Right renal pelvis (tissue), 4 donors: ENCODE measurements at regions not wholly inside any gene's neighbourhood (a gene's known extent, or its start where the extent isn't known, plus 50 kb on each side); places are given as distances from the start of the nearest gene placed in this dataset.
"Not testable (repeated sequence)": the region's sequence is repeated elsewhere in the genome, so short reads cannot be mapped to it uniquely, and the experiment has no call there.

ENCODE experiments used
- DNase-seq, 4 donors: peaks; one replicate each; pipeline ENCODE4 v3.0.0-alpha.2; 2013; ENCODE audit warnings: low read depth in 4 of 4, low spot score in 3 of 4, missing footprints in 1 of 4

GRCh38 chr18:60067426-60068210 lies 167.8 kb downstream of the PMAIP1 start:
- no peak for DNase-seq

- no peak for DNase-seq
These were observed 166.6 kb downstream of the PMAIP1 start for GRCh38 chr18:60066219-60066975.

- no peak for DNase-seq
These were observed 164.5 kb downstream of the PMAIP1 start for GRCh38 chr18:60064271-60064670.

- not testable (repeated sequence) for DNase-seq
These were observed 163.0 kb downstream of the PMAIP1 start for GRCh38 chr18:60062831-60063230.

GRCh38 chr18:60062396-60062795 lies 162.6 kb downstream of the PMAIP1 start:
- no peak for DNase-seq

GRCh38 chr18:60060578-60060977 lies 160.8 kb downstream of the PMAIP1 start:
- DNase-seq = no peak

- DNase-seq = no peak
These were observed 160.2 kb downstream of the PMAIP1 start for GRCh38 chr18:60060026-60060425.

GRCh38 chr18:60059216-60059615 lies 159.4 kb downstream of the PMAIP1 start:
- DNase-seq = no peak

- DNase-seq = no peak
These were observed 154.0 kb downstream of the PMAIP1 start for GRCh38 chr18:60053747-60054304.

GRCh38 chr18:60050821-60051220 lies 151.0 kb downstream of the PMAIP1 start:
- no peak for DNase-seq

GRCh38 chr18:60049172-60049571 lies 149.4 kb downstream of the PMAIP1 start:
- DNase-seq = no peak

GRCh38 chr18:60047556-60047955 lies 147.8 kb downstream of the PMAIP1 start:
- no peak for DNase-seq

GRCh38 chr18:60044290-60045006 lies 144.7 kb downstream of the PMAIP1 start:
- DNase-seq = no peak

- DNase-seq = no peak
These were observed 141.2 kb downstream of the PMAIP1 start for GRCh38 chr18:60040971-60041370.

- DNase-seq = no peak
These were observed 138.9 kb downstream of the PMAIP1 start for GRCh38 chr18:60038731-60039130.

- no peak for DNase-seq
These were observed 127.6 kb downstream of the PMAIP1 start for GRCh38 chr18:60027397-60027796.

GRCh38 chr18:60024857-60025256 lies 125.1 kb downstream of the PMAIP1 start:
- DNase-seq = no peak

- no peak for DNase-seq
These were observed 124.5 kb downstream of the PMAIP1 start for GRCh38 chr18:60024345-60024744.

- DNase-seq = no peak
These were observed 123.0 kb downstream of the PMAIP1 start for GRCh38 chr18:60022671-60023276.

GRCh38 chr18:60021556-60021955 lies 121.8 kb downstream of the PMAIP1 start:
- DNase-seq = no peak
